H54 (cell line): ENCODE measurements at regions not wholly inside any gene's neighbourhood (a gene's known extent, or its start where the extent isn't known, plus 50 kb on each side); places are given as distances from the start of the nearest gene placed in this dataset.
"Not testable (repeated sequence)": the region's sequence is repeated elsewhere in the genome, so short reads cannot be mapped to it uniquely, and the experiment has no call there.

Experiments used
- DNase-seq: peaks from one replicate; pipeline ENCODE4 v3.0.0; 2011; ENCODE audit warnings: low spot score, mixed read lengths; ENCODE audit not compliant: insufficient read length
- FAIRE-seq: peaks from 3 replicates; lab custom pipeline; 2011; peaks lifted over from hg19 to GRCh38; lab: Jason Lieb, UNC
- POLR2A ChIP-seq: IDR thresholded peaks from 2 replicates; pipeline ENCODE4 v1.6.1; 2011; ENCODE audit warnings: low read depth, mild to moderate bottlenecking, low read length

DNA sequence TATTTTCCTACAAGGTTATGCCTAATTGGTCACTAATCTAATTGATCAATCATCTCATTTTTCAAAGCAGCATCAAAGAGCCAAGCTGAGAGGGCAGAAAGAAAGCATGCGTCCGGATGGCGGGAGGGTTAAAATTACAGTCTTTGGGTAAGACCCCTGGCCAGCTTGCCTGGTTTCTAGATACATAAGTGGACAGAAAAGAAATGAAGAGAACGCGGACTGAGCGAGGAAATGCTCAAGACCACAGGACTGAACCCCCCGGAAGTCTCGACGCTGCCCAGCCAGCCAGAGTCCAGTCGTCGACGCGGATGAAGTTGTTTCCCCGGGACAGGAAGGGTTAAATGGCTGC is 297.2 kb downstream of the OMA1 start:
- FAIRE-seq (no peak), DNase-seq (no peak)
- no peak for TF ChIP-seq POLR2A

DNA sequence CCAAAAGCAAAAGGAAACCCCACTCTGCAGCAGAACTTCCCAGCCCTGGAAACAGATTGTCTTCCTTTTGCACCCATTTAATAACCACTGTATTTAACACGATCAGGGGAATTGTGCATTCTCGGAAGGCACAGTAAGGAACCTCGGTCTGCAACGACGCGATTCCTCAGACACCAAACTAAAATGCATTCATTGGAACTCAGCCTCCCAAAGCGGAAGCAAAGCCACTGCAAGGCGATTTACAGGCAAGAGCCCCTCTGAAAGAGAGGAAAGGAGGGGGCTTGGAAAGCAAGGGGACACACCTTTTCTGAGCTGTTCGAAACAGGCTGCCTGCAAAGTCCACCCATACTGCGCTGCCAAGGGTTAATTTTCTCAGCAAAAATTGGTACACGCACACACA is 297.7 kb downstream of the OMA1 start:
- TF ChIP-seq POLR2A, result no peak
- DNase-seq, result no peak
- FAIRE-seq, result no peak

- FAIRE-seq (no peak), DNase-seq (no peak)
- TF ChIP-seq POLR2A, result no peak
Observed at GRCh38 chr1:58248072-58248471, 298.5 kb downstream of the OMA1 start.

GRCh38 chr1:58246549-58246948 is 300.0 kb downstream of the OMA1 start:
- FAIRE-seq, result no peak
- no peak for DNase-seq
- no peak for TF ChIP-seq POLR2A

- TF ChIP-seq POLR2A, result no peak
- FAIRE-seq (no peak), DNase-seq (no peak)
Observed at GRCh38 chr1:58244872-58245271, 301.7 kb downstream of the OMA1 start.

DNA sequence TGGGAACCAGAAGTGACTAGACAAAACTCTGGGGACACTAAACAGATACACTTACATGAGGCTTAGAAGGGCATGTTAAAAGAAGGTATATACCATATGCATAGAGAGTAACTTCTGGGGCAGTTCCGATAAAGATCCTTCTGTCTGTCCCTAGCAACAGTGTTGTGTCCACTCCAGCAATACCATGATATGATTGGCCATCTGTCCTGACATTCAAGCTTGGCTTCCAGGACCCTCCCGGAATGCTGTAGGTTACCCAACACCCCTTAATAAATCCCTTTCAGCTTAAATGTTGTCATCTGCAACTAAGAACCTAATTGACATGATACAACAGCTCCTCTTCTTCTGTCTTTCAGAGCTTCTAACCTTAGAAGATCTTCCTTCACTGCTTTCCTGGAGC is 307.7 kb downstream of the OMA1 start:
- DNase-seq (no peak), FAIRE-seq (no peak)
- no peak for TF ChIP-seq POLR2A

GRCh38 chr1:58233729-58234128 is 312.8 kb downstream of the OMA1 start:
- DNase-seq (no peak), FAIRE-seq (no peak)
- no peak for TF ChIP-seq POLR2A

GRCh38 chr1:58231204-58231603 is 315.3 kb downstream of the OMA1 start:
- no peak for TF ChIP-seq POLR2A
- FAIRE-seq (no peak), DNase-seq (no peak)

- no peak for DNase-seq
- no peak for TF ChIP-seq POLR2A
- no peak for FAIRE-seq
Observed at GRCh38 chr1:58227604-58228003, 318.9 kb downstream of the OMA1 start.

GRCh38 chr1:58223522-58223921 is 323.0 kb downstream of the OMA1 start:
- FAIRE-seq, result no peak
- no peak for DNase-seq
- TF ChIP-seq POLR2A, result no peak

- no peak for FAIRE-seq
- no peak for DNase-seq
- no peak for TF ChIP-seq POLR2A
Observed at GRCh38 chr1:58220836-58221472, 325.6 kb downstream of the OMA1 start.

DNA sequence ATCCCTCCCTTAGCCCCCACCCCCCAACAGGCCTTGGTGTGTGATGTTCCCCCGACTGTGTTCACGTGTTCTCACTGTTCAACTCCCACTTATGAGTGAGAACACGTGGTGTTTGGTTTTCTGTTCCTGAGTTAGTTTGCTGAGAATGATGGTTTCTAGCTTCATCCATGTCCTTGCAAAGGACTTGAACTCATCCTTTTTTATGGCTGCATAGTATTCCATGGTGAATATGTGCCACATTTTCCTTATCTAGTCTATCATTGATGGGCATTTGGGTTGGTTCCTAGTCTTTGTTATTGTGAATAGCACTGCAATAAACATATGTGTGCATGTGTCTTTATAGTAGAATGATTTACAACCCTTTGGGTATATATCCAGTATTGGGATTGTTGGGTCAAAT is 330.4 kb downstream of the OMA1 start:
- not testable (repeated sequence) for DNase-seq, FAIRE-seq

GRCh38 chr1:58214674-58215073 is 331.9 kb downstream of the OMA1 start:
- TF ChIP-seq POLR2A, result no peak
- DNase-seq (no peak), FAIRE-seq (no peak)

- DNase-seq, result no peak
- TF ChIP-seq POLR2A, result no peak
- no peak for FAIRE-seq
Observed at GRCh38 chr1:58211869-58212268, 334.7 kb downstream of the OMA1 start.

DNA sequence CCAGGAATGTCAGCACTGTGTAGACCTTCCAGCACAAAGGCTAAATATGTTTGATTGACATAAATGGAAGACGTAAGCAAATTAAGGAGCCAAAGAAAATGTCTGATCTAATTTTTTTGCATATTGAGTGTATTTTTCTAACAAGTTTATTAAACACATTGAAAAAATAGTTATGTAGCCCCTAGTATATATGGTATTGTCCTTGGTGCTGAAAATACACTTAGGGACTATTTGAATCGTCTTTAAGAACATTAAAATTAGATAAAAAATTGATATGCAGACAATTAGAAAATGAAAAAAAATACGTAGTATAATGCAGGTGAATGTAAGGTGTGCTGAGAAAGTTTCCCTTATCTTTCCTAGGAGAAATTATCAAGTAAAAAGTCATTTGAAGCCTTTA is 337.0 kb downstream of the OMA1 start:
- no peak for DNase-seq
- no peak for TF ChIP-seq POLR2A
- no peak for FAIRE-seq

DNA sequence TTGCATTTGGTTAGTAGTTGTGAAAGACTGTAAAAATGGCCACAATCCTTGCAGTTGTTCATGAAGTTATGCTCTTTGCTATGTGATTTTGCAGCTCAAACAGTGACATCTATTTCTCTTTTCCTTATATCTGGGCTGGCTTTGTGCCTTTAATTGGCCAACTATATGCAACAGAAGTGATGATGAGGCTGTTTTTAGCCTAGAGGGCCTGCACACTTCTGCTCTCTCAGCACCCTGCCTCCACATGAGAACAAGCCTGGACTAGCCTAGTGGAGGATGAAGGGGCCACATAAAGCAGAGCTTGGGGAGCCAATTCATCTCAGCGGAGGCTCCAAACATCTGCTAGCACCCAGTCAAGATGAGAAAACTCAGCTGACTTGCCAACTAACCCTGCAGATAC is 339.8 kb downstream of the OMA1 start:
- DNase-seq (no peak), FAIRE-seq (no peak)
- no peak for TF ChIP-seq POLR2A
